ENCODE measurements at regions not wholly inside any gene's neighbourhood (a gene's known extent, or its start where the extent isn't known, plus 50 kb on each side); places are given as distances from the start of the nearest gene placed in this dataset.

DNA sequence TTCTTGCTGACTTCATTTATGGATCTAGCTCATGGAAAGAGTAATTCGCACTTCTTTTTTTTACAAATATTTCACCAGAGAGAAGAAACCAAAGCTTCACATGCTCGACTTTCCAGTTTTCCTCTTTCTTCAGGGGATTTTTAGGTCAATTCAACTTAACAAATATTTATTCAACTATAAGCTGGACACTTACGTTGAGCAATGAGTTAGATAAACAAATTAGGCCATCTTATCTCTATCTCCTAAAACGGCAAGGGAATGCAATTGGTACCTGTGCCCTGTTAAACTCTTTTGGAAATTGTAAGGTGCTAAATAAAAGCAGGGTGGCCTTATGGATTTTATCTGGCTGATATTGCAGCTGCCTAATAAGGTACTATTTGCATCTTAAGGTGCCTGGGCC is 145.1 kb upstream of the RAI14 start:
- CTCF ChIA-PET = interaction anchor here (0.6 to 2.0 kb wide), 3 partner anchors 14 to 387 kb away, joined by 3 to 5 read pairs (median 3); no protein-coding TSS in a partner anchor
- H3K27ac Mint-ChIP-seq = no peak overlapping the region

DNA sequence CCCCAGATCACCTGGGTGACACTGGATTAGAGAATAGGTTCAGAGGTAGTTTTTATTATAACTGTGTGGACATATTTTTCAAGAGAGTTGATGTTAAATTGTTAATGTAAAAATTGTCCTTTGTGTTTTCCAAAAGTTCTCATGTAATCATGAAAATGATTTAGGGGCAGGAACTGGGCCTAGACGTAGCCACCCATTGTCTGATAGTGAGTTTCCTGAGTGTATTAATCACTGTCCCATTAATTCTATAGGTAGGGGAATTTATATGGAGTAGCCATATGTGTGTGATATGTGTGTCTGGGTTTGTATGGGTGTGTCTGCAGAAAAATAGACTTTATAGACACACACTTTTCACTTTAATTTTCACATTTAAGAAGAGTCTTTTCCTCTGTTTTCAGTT is 144.6 kb upstream of the RAI14 start:
- peaks cover 27% of the 10 kb centered on the region for H3K4me1 Mint-ChIP-seq
- H3K36me3 Mint-ChIP-seq = no peaks in the 10 kb centered on the region
- H3K9me3 Mint-ChIP-seq = peaks cover 14% of the 10 kb centered on the region
- no peak overlapping the region for H3K4me3 Mint-ChIP-seq
- ATAC-seq (no peak), DNase-seq (ENCODE audit: low spot score) (no peak)
- H3K27ac Mint-ChIP-seq = no peak overlapping the region
- ChIA-PET CTCF (interaction anchor here (0.6 to 2.0 kb wide), 3 partner anchors 12 to 386 kb away, joined by 3 to 5 read pairs (median 3); no protein-coding TSS in a partner anchor), POLR2A (interaction anchor here (0.6 kb wide), 1 partner anchor 88 kb away, joined by 3 read pairs; no protein-coding TSS in a partner anchor)
- H3K27me3 Mint-ChIP-seq (ENCODE audit: low read depth) = no peaks in the 10 kb centered on the region
- no peak for TF ChIP-seq SMAD3 (CRISPR knock-in tag; IDR thresholded peaks at IDR 0.05; ENCODE audit: borderline replicate concordance)
- TF ChIP-seq, protein P1, sequence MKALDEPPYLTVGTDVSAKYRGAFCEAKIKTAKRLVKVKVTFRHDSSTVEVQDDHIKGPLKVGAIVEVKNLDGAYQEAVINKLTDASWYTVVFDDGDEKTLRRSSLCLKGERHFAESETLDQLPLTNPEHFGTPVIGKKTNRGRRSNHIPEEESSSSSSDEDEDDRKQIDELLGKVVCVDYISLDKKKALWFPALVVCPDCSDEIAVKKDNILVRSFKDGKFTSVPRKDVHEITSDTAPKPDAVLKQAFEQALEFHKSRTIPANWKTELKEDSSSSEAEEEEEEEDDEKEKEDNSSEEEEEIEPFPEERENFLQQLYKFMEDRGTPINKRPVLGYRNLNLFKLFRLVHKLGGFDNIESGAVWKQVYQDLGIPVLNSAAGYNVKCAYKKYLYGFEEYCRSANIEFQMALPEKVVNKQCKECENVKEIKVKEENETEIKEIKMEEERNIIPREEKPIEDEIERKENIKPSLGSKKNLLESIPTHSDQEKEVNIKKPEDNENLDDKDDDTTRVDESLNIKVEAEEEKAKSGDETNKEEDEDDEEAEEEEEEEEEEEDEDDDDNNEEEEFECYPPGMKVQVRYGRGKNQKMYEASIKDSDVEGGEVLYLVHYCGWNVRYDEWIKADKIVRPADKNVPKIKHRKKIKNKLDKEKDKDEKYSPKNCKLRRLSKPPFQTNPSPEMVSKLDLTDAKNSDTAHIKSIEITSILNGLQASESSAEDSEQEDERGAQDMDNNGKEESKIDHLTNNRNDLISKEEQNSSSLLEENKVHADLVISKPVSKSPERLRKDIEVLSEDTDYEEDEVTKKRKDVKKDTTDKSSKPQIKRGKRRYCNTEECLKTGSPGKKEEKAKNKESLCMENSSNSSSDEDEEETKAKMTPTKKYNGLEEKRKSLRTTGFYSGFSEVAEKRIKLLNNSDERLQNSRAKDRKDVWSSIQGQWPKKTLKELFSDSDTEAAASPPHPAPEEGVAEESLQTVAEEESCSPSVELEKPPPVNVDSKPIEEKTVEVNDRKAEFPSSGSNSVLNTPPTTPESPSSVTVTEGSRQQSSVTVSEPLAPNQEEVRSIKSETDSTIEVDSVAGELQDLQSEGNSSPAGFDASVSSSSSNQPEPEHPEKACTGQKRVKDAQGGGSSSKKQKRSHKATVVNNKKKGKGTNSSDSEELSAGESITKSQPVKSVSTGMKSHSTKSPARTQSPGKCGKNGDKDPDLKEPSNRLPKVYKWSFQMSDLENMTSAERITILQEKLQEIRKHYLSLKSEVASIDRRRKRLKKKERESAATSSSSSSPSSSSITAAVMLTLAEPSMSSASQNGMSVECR (CRISPR knock-in tag; IDR thresholded peaks at IDR 0.05; ENCODE audit: borderline replicate concordance) = no peak
- no peak for TF ChIP-seq RORB (CRISPR knock-in tag; IDR thresholded peaks at IDR 0.05)
- TF ChIP-seq, protein P2, sequence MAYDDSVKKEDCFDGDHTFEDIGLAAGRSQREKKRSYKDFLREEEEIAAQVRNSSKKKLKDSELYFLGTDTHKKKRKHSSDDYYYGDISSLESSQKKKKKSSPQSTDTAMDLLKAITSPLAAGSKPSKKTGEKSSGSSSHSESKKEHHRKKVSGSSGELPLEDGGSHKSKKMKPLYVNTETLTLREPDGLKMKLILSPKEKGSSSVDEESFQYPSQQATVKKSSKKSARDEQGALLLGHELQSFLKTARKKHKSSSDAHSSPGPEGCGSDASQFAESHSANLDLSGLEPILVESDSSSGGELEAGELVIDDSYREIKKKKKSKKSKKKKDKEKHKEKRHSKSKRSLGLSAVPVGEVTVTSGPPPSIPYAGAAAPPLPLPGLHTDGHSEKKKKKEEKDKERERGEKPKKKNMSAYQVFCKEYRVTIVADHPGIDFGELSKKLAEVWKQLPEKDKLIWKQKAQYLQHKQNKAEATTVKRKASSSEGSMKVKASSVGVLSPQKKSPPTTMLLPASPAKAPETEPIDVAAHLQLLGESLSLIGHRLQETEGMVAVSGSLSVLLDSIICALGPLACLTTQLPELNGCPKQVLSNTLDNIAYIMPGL (CRISPR knock-in tag; IDR thresholded peaks at IDR 0.05) = no peak
- no peak for TF ChIP-seq RELA (CRISPR knock-in tag; IDR thresholded peaks at IDR 0.05; ENCODE audit: borderline replicate concordance)
- no peak for TF ChIP-seq MYBL2 (CRISPR knock-in tag; IDR thresholded peaks at IDR 0.05)
- no peak for TF ChIP-seq ZNF219 (CRISPR knock-in tag; IDR thresholded peaks at IDR 0.05; ENCODE audit: borderline replicate concordance)
- TF ChIP-seq, protein P3, sequence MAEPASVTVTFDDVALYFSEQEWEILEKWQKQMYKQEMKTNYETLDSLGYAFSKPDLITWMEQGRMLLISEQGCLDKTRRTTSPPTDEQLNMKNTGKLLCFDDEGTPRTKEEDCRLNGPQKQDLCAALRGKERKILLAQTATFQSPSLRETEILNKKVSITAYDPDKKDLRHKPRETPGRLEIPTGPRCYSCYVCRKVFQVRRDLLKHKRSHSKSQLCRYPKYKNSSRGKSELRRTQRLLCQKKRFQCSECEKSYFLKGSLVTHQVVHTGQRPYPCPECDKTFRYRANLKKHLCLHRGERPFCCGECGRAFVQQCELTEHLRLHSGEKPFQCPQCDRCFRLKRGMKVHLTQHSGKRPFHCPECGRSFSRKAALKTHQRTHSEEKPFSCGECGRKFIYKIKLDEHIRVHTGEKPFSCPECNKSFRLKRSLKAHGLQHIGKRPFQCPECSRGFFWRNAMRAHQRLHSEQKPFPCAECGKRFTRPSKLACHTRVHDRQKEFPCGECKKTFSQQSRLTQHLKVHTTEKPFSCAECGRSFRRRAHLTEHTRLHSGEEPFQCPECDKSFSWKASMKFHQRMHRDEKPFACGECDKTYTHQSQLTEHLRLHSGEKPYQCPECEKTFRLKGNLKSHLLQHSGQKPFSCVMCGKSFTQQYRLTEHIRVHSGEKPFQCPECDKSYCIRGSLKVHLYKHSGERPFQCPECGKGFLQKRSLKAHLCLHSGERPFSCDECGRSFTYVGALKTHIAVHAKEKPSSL (CRISPR knock-in tag; conservative IDR thresholded peaks at IDR 0.05) = no peak
- no peak for TF ChIP-seq ATF1 (CRISPR knock-in tag; IDR thresholded peaks at IDR 0.05)
- TF ChIP-seq CREM (CRISPR knock-in tag; IDR thresholded peaks at IDR 0.05) = no peak
- TF ChIP-seq, protein P4, sequence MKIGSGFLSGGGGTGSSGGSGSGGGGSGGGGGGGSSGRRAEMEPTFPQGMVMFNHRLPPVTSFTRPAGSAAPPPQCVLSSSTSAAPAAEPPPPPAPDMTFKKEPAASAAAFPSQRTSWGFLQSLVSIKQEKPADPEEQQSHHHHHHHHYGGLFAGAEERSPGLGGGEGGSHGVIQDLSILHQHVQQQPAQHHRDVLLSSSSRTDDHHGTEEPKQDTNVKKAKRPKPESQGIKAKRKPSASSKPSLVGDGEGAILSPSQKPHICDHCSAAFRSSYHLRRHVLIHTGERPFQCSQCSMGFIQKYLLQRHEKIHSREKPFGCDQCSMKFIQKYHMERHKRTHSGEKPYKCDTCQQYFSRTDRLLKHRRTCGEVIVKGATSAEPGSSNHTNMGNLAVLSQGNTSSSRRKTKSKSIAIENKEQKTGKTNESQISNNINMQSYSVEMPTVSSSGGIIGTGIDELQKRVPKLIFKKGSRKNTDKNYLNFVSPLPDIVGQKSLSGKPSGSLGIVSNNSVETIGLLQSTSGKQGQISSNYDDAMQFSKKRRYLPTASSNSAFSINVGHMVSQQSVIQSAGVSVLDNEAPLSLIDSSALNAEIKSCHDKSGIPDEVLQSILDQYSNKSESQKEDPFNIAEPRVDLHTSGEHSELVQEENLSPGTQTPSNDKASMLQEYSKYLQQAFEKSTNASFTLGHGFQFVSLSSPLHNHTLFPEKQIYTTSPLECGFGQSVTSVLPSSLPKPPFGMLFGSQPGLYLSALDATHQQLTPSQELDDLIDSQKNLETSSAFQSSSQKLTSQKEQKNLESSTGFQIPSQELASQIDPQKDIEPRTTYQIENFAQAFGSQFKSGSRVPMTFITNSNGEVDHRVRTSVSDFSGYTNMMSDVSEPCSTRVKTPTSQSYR (CRISPR knock-in tag; IDR thresholded peaks at IDR 0.05) = no peak
- no peak for TF ChIP-seq ZNF121 (CRISPR knock-in tag; IDR thresholded peaks at IDR 0.05)
- TF ChIP-seq, protein P5, sequence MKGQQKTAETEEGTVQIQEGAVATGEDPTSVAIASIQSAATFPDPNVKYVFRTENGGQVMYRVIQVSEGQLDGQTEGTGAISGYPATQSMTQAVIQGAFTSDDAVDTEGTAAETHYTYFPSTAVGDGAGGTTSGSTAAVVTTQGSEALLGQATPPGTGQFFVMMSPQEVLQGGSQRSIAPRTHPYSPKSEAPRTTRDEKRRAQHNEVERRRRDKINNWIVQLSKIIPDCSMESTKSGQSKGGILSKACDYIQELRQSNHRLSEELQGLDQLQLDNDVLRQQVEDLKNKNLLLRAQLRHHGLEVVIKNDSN (CRISPR knock-in tag; IDR thresholded peaks at IDR 0.05) = no peak
- TF ChIP-seq ZNF396 (CRISPR knock-in tag; IDR thresholded peaks at IDR 0.05; ENCODE audit: borderline replicate concordance) = no peak
- TF ChIP-seq, protein P6, sequence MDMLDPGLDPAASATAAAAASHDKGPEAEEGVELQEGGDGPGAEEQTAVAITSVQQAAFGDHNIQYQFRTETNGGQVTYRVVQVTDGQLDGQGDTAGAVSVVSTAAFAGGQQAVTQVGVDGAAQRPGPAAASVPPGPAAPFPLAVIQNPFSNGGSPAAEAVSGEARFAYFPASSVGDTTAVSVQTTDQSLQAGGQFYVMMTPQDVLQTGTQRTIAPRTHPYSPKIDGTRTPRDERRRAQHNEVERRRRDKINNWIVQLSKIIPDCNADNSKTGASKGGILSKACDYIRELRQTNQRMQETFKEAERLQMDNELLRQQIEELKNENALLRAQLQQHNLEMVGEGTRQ (CRISPR knock-in tag; IDR thresholded peaks at IDR 0.05) = no peak

More for the DNA sequence above, 145.1 kb upstream of the RAI14 start:
- peaks cover 14% of the 10 kb centered on the region for H3K9me3 Mint-ChIP-seq
- ATAC-seq (no peak), DNase-seq (ENCODE audit: low spot score) (no peak)
- POLR2A ChIA-PET = no interaction called here
- H3K27me3 Mint-ChIP-seq (ENCODE audit: low read depth) = no peaks in the 10 kb centered on the region
- peaks cover 27% of the 10 kb centered on the region for H3K4me1 Mint-ChIP-seq
- no peaks in the 10 kb centered on the region for H3K36me3 Mint-ChIP-seq
- TF ChIP-seq, protein P7, sequence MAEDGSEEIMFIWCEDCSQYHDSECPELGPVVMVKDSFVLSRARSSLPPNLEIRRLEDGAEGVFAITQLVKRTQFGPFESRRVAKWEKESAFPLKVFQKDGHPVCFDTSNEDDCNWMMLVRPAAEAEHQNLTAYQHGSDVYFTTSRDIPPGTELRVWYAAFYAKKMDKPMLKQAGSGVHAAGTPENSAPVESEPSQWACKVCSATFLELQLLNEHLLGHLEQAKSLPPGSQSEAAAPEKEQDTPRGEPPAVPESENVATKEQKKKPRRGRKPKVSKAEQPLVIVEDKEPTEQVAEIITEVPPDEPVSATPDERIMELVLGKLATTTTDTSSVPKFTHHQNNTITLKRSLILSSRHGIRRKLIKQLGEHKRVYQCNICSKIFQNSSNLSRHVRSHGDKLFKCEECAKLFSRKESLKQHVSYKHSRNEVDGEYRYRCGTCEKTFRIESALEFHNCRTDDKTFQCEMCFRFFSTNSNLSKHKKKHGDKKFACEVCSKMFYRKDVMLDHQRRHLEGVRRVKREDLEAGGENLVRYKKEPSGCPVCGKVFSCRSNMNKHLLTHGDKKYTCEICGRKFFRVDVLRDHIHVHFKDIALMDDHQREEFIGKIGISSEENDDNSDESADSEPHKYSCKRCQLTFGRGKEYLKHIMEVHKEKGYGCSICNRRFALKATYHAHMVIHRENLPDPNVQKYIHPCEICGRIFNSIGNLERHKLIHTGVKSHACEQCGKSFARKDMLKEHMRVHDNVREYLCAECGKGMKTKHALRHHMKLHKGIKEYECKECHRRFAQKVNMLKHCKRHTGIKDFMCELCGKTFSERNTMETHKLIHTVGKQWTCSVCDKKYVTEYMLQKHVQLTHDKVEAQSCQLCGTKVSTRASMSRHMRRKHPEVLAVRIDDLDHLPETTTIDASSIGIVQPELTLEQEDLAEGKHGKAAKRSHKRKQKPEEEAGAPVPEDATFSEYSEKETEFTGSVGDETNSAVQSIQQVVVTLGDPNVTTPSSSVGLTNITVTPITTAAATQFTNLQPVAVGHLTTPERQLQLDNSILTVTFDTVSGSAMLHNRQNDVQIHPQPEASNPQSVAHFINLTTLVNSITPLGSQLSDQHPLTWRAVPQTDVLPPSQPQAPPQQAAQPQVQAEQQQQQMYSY (CRISPR knock-in tag; IDR thresholded peaks at IDR 0.05) = no peak
- H3K4me3 Mint-ChIP-seq = no peak overlapping the region
